Upper lobe of right lung (tissue), 1 donor: ENCODE measurements at regions not wholly inside any gene's neighbourhood (a gene's known extent, or its start where the extent isn't known, plus 50 kb on each side); places are given as distances from the start of the nearest gene placed in this dataset.

Source experiments
- ATAC-seq: fragments of 200-7000 bp; cut with Tn5 transposase; one replicate; pipeline ENCODE4 v1.9.1; 2020; ENCODE audit warnings: mild to moderate bottlenecking, moderate library complexity
- DNase-seq: peaks from one replicate; pipeline ENCODE4 v3.0.0-alpha.2; 2020
- H3K27ac ChIP-seq: fragments of 200-600 bp; one replicate; pipeline ENCODE4 v1.8.0; 2022
- H3K27me3 ChIP-seq: fragments of 200-600 bp; one replicate; pipeline ENCODE4 v1.8.0; 2022; ENCODE audit warnings: mild to moderate bottlenecking
- H3K36me3 ChIP-seq: fragments of 200-600 bp; one replicate; pipeline ENCODE4 v1.8.0; 2022
- H3K4me1 ChIP-seq: fragments of 200-600 bp; one replicate; pipeline ENCODE4 v1.8.0; 2022
- H3K4me3 ChIP-seq: fragments of 200-600 bp; one replicate; pipeline ENCODE4 v1.8.0; 2022; ENCODE audit warnings: mild to moderate bottlenecking
- H3K9me3 ChIP-seq: fragments of 200-600 bp; one replicate; pipeline ENCODE4 v1.8.0; 2022
- intact Hi-C: fragments of 100-400 bp; cut with DNase I; formaldehyde crosslinking; loops from one replicate; pipeline ENCODE4 v1.11.0; 2022
- TF ChIP-seq, protein P1 (sequence below): fragments of 200-600 bp; IDR thresholded peaks from one replicate; pipeline ENCODE4 v1.8.0; 2022; ENCODE audit warnings: antibody characterized with exemption
- donor health status: DM: no; HTN: yes; CAD: no; lungs with severe emphysema.

- no peaks in the 10 kb centered on the region for H3K27me3 ChIP-seq
- DNase-seq (no peak), ATAC-seq (no peak)
- TF ChIP-seq, protein P1, sequence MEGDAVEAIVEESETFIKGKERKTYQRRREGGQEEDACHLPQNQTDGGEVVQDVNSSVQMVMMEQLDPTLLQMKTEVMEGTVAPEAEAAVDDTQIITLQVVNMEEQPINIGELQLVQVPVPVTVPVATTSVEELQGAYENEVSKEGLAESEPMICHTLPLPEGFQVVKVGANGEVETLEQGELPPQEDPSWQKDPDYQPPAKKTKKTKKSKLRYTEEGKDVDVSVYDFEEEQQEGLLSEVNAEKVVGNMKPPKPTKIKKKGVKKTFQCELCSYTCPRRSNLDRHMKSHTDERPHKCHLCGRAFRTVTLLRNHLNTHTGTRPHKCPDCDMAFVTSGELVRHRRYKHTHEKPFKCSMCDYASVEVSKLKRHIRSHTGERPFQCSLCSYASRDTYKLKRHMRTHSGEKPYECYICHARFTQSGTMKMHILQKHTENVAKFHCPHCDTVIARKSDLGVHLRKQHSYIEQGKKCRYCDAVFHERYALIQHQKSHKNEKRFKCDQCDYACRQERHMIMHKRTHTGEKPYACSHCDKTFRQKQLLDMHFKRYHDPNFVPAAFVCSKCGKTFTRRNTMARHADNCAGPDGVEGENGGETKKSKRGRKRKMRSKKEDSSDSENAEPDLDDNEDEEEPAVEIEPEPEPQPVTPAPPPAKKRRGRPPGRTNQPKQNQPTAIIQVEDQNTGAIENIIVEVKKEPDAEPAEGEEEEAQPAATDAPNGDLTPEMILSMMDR = no peak
- no peaks in the 10 kb centered on the region for H3K9me3 ChIP-seq
- H3K36me3 ChIP-seq = no peaks in the 10 kb centered on the region
- H3K27ac ChIP-seq = no peak overlapping the region
- H3K4me3 ChIP-seq = no peak overlapping the region
- peaks cover 17% of the 10 kb centered on the region for H3K4me1 ChIP-seq
- intact Hi-C loops = loop anchor here (10.0 kb wide), 1 partner anchor 233 kb away; no protein-coding TSS in a partner anchor
Measured at GRCh38 chr3:113051787-113052186, 61.0 kb downstream of the GTPBP8 start.

- DNase-seq = no peak
- Histone ChIP-seq H3K36me3 (no peaks in the 10 kb centered on the region), H3K9me3 (no peaks in the 10 kb centered on the region), H3K27me3 (no peaks in the 10 kb centered on the region), H3K27ac (no peak overlapping the region), H3K4me1 (peaks cover 17% of the 10 kb centered on the region), H3K4me3 (no peak overlapping the region)
- TF ChIP-seq, protein P1 = no peak
- ATAC-seq = no peak
- intact Hi-C loops = loop anchor here (10.0 kb wide), 1 partner anchor 232 kb away; no protein-coding TSS in a partner anchor
Measured at GRCh38 chr3:113053169-113053568, 62.4 kb downstream of the GTPBP8 start.

DNA sequence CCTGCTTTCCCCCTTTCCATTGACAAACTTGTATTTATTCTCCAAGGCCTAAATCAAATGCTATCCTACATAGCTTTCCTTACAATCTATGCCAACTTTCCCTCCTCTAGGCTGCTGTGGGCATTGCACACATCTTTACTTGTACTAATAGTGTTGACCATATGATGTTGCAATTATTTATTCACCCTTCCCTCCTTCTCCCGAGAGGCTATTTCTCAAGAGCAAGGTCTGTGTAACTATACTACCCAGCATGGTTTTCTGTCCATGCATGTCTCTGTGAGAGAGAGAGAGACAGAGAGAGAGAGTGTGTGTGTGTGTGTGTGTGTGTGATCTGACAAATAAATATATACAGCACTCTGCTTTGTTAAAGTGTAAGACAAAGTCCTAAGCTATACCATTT is 63.8 kb downstream of the GTPBP8 start:
- TF ChIP-seq, protein P1 = no peak
- H3K4me3 ChIP-seq = no peak overlapping the region
- intact Hi-C loops = loop anchor here (10.0 kb wide), 1 partner anchor 230 kb away; no protein-coding TSS in a partner anchor
- DNase-seq (no peak), ATAC-seq (peak; percentile 84)
- no peaks in the 10 kb centered on the region for H3K9me3 ChIP-seq
- no peak overlapping the region for H3K27ac ChIP-seq
- H3K4me1 ChIP-seq = peaks cover 17% of the 10 kb centered on the region
- no peaks in the 10 kb centered on the region for H3K27me3 ChIP-seq
- no peaks in the 10 kb centered on the region for H3K36me3 ChIP-seq

- no peaks in the 10 kb centered on the region for H3K36me3 ChIP-seq
- TF ChIP-seq, protein P1 = no peak
- H3K27ac ChIP-seq = no peak overlapping the region
- H3K4me1 ChIP-seq = peaks cover 17% of the 10 kb centered on the region
- DNase-seq (no peak), ATAC-seq (peak; percentile 32)
- intact Hi-C loops = loop anchor here (10.0 kb wide), 1 partner anchor 230 kb away; no protein-coding TSS in a partner anchor
- no peaks in the 10 kb centered on the region for H3K27me3 ChIP-seq
- H3K9me3 ChIP-seq = no peaks in the 10 kb centered on the region
- H3K4me3 ChIP-seq = no peak overlapping the region
Measured at GRCh38 chr3:113055201-113055600, 64.4 kb downstream of the GTPBP8 start.

DNA sequence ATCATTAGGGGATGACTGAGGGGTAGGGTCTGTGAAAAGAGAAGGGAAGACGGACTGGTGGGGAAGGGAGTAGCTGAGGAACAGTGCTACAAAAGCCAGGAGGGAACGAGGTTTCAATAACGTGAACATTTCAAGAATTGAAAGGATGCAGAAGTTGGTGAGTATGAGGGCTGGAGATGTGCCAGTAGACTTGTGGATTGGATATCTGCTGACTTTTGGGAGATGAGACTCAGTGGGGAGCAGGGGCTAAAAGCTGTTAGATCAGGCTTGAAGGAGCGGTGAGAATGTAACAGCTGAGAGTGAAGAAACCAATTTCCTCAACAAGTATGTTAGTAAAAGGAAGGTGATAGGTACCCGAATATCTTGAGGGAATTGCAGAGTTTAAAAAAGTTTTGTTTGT is 65.2 kb downstream of the GTPBP8 start:
- TF ChIP-seq, protein P1 = no peak

DNA sequence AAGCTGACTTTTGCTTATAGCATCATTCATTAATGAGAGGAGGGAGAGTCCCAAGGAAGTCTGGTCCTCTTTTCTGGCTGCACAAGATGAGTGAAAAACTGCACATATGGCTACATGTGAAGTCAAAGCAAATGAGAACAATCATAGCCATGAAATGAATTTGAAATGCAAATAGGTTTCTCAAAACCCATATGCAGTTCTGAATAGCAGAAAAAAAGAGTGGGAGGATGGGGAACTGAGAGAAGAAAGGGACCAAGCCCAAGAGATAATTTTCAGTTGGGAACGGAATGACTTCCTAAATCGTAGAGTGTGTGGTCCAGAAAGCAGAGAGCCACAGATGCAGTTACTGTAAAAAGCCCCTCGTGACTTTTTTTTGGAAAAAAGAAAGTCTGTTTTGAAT is 66.3 kb downstream of the GTPBP8 start:
- TF ChIP-seq, protein P1 = no peak
- Histone ChIP-seq H3K9me3 (no peaks in the 10 kb centered on the region), H3K27me3 (no peaks in the 10 kb centered on the region), H3K27ac (no peak overlapping the region), H3K36me3 (no peaks in the 10 kb centered on the region), H3K4me3 (no peak overlapping the region), H3K4me1 (peaks cover 8% of the 10 kb centered on the region)
- no peak for DNase-seq
- ATAC-seq = no peak
- intact Hi-C loops = loop anchor here (10.0 kb wide), 1 partner anchor 228 kb away; no protein-coding TSS in a partner anchor

More for the DNA sequence above, 65.2 kb downstream of the GTPBP8 start:
- DNase-seq (no peak), ATAC-seq (no peak)
- Histone ChIP-seq H3K4me3 (no peak overlapping the region), H3K27ac (no peak overlapping the region), H3K36me3 (no peaks in the 10 kb centered on the region), H3K4me1 (peaks cover 17% of the 10 kb centered on the region), H3K9me3 (no peaks in the 10 kb centered on the region), H3K27me3 (no peaks in the 10 kb centered on the region)
- intact Hi-C loops = loop anchor here (10.0 kb wide), 1 partner anchor 229 kb away; no protein-coding TSS in a partner anchor
